ENCODE measurements at regions not wholly inside any gene's neighbourhood (a gene's known extent, or its start where the extent isn't known, plus 50 kb on each side); places are given as distances from the start of the nearest gene placed in this dataset.

DNA sequence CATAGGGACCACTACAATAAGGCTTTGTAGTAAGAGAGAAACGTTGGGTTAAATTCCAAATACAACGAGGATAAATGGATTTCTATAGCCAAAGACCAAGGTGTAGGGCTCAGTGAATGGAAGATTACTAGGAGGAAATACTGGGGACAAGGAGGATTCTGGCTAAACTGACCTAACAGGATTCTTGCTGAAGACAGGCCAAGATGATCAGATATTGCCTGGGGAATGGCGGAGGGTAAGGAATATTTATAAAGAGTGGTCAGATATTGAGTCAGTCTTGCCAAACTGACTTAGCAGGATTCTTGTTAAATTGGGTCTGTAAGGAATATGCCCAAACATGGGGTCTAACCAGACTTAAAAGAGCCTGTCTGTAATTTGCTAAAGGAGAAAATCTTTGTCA lies 463.8 kb downstream of the EDEM1 start:
- no peaks in the 10 kb centered on the region for H3K9me2 ChIP-seq (ENCODE audit: insufficient read depth, low read length)
- no peaks in the 10 kb centered on the region for H3K79me2 ChIP-seq (replicated peaks; ENCODE audit: insufficient read depth, low read length)
- H3K9ac ChIP-seq (ENCODE audit: low read length), result no peak overlapping the region
- H3K27me3 ChIP-seq (ENCODE audit: insufficient read depth, low read depth, low read length), result no peaks in the 10 kb centered on the region
- no peaks in the 10 kb centered on the region for H3F3A ChIP-seq (ENCODE audit: insufficient read depth, low read length, poor library complexity, severe bottlenecking)
- no peak overlapping the region for H3K27ac ChIP-seq (ENCODE audit: low read length)
- H2AFZ ChIP-seq (ENCODE audit: low read depth, low read length), result no peak overlapping the region
- no peaks in the 10 kb centered on the region for H3K9me3 ChIP-seq (ENCODE audit: low read length)
- H3K4me3 ChIP-seq (ENCODE audit: low read length), result no peak overlapping the region
- no peaks in the 10 kb centered on the region for H4K20me1 ChIP-seq (ENCODE audit: insufficient read depth)
- no peaks in the 10 kb centered on the region for H3K36me3 ChIP-seq (ENCODE audit: insufficient read depth, low read length)
- no peak overlapping the region for H3K4me2 ChIP-seq (ENCODE audit: low read length)
- TF ChIP-seq, protein P1, sequence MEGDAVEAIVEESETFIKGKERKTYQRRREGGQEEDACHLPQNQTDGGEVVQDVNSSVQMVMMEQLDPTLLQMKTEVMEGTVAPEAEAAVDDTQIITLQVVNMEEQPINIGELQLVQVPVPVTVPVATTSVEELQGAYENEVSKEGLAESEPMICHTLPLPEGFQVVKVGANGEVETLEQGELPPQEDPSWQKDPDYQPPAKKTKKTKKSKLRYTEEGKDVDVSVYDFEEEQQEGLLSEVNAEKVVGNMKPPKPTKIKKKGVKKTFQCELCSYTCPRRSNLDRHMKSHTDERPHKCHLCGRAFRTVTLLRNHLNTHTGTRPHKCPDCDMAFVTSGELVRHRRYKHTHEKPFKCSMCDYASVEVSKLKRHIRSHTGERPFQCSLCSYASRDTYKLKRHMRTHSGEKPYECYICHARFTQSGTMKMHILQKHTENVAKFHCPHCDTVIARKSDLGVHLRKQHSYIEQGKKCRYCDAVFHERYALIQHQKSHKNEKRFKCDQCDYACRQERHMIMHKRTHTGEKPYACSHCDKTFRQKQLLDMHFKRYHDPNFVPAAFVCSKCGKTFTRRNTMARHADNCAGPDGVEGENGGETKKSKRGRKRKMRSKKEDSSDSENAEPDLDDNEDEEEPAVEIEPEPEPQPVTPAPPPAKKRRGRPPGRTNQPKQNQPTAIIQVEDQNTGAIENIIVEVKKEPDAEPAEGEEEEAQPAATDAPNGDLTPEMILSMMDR (IDR thresholded peaks at IDR 0.05; ENCODE audit: poor library complexity, severe bottlenecking), result no peak
- TF ChIP-seq RAD21 (conservative IDR thresholded peaks at IDR 0.05), result no peak
- TF ChIP-seq TAF1 (IDR thresholded peaks at IDR 0.05; ENCODE audit: low read depth), result no peak
- TF ChIP-seq, protein P2, sequence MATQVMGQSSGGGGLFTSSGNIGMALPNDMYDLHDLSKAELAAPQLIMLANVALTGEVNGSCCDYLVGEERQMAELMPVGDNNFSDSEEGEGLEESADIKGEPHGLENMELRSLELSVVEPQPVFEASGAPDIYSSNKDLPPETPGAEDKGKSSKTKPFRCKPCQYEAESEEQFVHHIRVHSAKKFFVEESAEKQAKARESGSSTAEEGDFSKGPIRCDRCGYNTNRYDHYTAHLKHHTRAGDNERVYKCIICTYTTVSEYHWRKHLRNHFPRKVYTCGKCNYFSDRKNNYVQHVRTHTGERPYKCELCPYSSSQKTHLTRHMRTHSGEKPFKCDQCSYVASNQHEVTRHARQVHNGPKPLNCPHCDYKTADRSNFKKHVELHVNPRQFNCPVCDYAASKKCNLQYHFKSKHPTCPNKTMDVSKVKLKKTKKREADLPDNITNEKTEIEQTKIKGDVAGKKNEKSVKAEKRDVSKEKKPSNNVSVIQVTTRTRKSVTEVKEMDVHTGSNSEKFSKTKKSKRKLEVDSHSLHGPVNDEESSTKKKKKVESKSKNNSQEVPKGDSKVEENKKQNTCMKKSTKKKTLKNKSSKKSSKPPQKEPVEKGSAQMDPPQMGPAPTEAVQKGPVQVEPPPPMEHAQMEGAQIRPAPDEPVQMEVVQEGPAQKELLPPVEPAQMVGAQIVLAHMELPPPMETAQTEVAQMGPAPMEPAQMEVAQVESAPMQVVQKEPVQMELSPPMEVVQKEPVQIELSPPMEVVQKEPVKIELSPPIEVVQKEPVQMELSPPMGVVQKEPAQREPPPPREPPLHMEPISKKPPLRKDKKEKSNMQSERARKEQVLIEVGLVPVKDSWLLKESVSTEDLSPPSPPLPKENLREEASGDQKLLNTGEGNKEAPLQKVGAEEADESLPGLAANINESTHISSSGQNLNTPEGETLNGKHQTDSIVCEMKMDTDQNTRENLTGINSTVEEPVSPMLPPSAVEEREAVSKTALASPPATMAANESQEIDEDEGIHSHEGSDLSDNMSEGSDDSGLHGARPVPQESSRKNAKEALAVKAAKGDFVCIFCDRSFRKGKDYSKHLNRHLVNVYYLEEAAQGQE (IDR thresholded peaks at IDR 0.05; ENCODE audit: borderline replicate concordance), result no peak
- no peak for TF ChIP-seq EP300 (conservative IDR thresholded peaks at IDR 0.05; ENCODE audit: poor library complexity, severe bottlenecking)
- no peak for TF ChIP-seq SMC3 (conservative IDR thresholded peaks at IDR 0.05; ENCODE audit: poor library complexity)
- no peak for TF ChIP-seq POLR2AphosphoS5 (IDR thresholded peaks at IDR 0.05)
- no peak for TF ChIP-seq EZH2 (IDR thresholded peaks at IDR 0.05; ENCODE audit: borderline replicate concordance, insufficient read depth, low read length, poor library complexity, severe bottlenecking)
- no peak for TF ChIP-seq MXI1 (conservative IDR thresholded peaks at IDR 0.05; ENCODE audit: poor library complexity, severe bottlenecking)

DNA sequence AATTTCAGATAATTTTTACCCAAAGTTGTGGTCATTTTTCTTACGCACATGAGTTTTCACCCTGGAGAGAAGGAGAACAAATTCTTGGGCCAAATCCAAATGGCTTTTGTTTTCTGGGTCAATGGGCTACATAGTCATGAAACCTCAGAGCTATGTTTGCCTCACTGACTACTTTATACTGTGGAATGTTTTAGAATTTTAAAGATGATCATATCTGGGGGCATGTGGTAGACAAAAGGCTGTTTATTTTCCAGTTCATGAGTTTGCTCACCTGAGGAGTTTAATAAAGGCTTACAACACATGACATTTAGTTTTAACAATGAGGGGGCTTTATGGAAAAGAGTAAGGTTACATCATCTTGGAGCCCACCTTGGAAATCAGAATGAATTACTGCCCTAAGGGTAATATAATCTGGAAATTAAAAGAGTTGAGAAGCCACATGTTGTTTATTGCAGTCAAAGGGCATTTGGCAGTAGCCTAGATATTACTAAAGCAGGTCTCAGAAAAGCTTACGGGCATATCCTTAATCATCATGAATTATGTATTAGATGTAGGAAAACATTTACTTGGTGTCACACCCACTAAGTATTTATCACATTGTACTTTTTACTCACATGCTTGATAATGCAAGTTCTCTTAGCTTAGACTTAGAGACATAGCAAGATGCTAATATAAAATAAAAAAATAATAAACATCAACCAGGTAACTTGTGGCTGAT lies 466.1 kb downstream of the EDEM1 start:
- Histone ChIP-seq H3K27ac (ENCODE audit: low read length) (no peak overlapping the region), H3K79me2 (replicated peaks; ENCODE audit: insufficient read depth, low read length) (no peaks in the 10 kb centered on the region), H3K9me2 (ENCODE audit: insufficient read depth, low read length) (no peaks in the 10 kb centered on the region), H3K36me3 (ENCODE audit: insufficient read depth, low read length) (no peaks in the 10 kb centered on the region), H3F3A (ENCODE audit: insufficient read depth, low read length, poor library complexity, severe bottlenecking) (no peaks in the 10 kb centered on the region), H3K4me3 (ENCODE audit: low read length) (no peak overlapping the region), H3K9ac (ENCODE audit: low read length) (no peak overlapping the region), H3K9me3 (ENCODE audit: low read length) (peaks cover 4% of the 10 kb centered on the region), H3K4me2 (ENCODE audit: low read length) (no peak overlapping the region), H4K20me1 (ENCODE audit: insufficient read depth) (no peaks in the 10 kb centered on the region), H2AFZ (ENCODE audit: low read depth, low read length) (no peak overlapping the region), H3K27me3 (ENCODE audit: insufficient read depth, low read depth, low read length) (no peaks in the 10 kb centered on the region)
- TF ChIP-seq RAD21 (conservative IDR thresholded peaks at IDR 0.05), result no peak
- TF ChIP-seq EP300 (conservative IDR thresholded peaks at IDR 0.05; ENCODE audit: poor library complexity, severe bottlenecking), result no peak
- TF ChIP-seq TAF1 (IDR thresholded peaks at IDR 0.05; ENCODE audit: low read depth), result no peak
- TF ChIP-seq SMC3 (conservative IDR thresholded peaks at IDR 0.05; ENCODE audit: poor library complexity), result no peak
- TF ChIP-seq, protein P2 (IDR thresholded peaks at IDR 0.05; ENCODE audit: borderline replicate concordance), result no peak
- no peak for TF ChIP-seq POLR2AphosphoS5 (IDR thresholded peaks at IDR 0.05)
- no peak for TF ChIP-seq MXI1 (conservative IDR thresholded peaks at IDR 0.05; ENCODE audit: poor library complexity, severe bottlenecking)
- TF ChIP-seq, protein P1 (IDR thresholded peaks at IDR 0.05; ENCODE audit: poor library complexity, severe bottlenecking), result no peak
- no peak for TF ChIP-seq EZH2 (IDR thresholded peaks at IDR 0.05; ENCODE audit: borderline replicate concordance, insufficient read depth, low read length, poor library complexity, severe bottlenecking)
